Inflammatory macrophage treated with lipopolysaccharide for 4 hours (primary cell): ENCODE measurements at regions not wholly inside any gene's neighbourhood (a gene's known extent, or its start where the extent isn't known, plus 50 kb on each side); places are given as distances from the start of the nearest gene placed in this dataset.
"Not testable (repeated sequence)": the region's sequence is repeated elsewhere in the genome, so short reads cannot be mapped to it uniquely, and the experiment has no call there.

Experiments
- DNase-seq: peaks from one replicate; pipeline ENCODE4 v3.0.0-alpha.2; 2020

DNA sequence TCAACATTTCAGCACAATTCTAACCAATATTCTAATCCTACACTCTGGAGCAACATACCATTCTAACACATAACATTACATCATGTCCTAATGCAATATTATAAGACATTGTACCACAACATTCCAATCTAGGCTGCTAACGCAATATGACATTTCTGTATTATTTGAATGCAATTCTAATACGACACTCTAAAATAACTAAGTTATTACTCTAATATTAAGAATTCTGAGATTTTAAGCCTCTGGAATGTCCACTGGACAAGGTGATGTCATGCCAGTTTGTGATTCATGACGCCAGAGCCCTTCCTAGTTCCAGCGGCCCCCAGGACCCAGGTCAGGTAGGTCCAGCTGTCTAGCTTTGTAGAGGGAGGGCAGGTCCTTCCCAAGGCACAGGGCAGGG is 69.7 kb upstream of the SIRPA start:
- no peak for DNase-seq

GRCh38 chr20:1824834-1825233 is 70.4 kb upstream of the SIRPA start:
- no peak for DNase-seq

GRCh38 chr20:1824181-1824580 is 71.0 kb upstream of the SIRPA start:
- peak; percentile 83 for DNase-seq

DNA sequence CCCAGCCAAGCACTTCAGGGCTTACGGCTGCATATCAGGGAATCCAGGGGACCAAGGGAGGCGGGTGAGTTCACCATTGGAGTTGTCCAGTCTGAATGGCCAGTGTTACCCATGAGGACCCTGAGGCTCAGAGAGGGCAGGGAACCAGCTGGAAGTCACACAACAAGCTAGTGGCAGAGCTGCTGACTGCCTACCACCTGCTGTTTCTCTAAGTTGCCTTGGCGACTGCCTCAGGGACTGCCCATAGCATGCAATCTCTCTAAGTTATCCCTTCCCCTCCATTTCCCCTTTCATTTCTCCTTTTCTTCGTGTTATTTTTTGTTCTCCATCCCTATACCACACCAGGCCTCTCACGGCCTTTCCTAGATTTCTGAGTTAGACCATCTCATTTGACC is 71.8 kb upstream of the SIRPA start:
- peak; percentile 81 for DNase-seq

GRCh38 chr20:1822564-1823449 is 72.4 kb upstream of the SIRPA start:
- DNase-seq, result peak; percentile 31

DNA sequence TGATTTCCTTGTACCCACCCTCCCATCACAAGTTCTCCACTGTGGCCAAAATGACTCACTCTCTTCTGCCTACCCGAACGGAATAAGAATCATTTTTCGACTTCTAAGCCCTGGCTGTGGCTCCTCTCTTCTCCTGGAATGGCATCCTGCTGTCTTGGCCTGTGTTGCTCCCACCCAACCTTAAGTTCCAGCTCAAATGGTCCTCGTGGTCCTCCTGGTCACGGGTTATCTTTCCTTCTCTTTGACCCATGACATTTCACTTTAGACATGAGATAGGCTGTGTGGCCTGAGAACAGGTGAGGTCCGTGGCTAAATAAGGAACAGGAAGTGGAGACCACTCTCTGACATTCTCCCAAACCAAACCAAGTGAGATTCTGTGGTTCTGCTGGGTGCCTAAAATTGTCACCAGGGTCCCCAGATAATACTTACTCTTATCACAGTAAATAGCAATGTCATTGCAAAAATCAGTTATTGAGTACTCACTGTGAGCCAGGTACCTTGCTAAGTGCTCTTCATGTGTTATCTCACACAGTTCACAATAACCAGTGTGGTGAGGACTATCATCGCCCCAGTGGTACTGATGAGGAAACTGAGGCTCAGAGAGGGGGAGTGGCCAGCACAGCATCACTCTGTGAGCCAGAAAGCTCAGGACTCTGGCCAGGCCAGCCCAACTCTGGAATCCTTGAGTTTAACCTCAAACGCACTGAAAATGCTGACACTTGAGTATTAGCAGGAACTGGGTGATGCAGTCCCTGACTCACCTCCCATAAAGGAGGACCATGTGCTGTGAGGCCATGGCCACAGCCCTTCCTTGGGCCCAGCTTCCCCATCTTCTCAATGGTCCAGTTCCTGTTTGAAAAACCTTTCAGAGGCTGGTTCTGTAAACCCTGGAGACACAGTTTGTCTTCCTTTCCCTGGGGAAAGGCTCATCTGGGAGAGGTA is 74.8 kb upstream of the SIRPA start:
- peak; percentile 97 for DNase-seq

DNA sequence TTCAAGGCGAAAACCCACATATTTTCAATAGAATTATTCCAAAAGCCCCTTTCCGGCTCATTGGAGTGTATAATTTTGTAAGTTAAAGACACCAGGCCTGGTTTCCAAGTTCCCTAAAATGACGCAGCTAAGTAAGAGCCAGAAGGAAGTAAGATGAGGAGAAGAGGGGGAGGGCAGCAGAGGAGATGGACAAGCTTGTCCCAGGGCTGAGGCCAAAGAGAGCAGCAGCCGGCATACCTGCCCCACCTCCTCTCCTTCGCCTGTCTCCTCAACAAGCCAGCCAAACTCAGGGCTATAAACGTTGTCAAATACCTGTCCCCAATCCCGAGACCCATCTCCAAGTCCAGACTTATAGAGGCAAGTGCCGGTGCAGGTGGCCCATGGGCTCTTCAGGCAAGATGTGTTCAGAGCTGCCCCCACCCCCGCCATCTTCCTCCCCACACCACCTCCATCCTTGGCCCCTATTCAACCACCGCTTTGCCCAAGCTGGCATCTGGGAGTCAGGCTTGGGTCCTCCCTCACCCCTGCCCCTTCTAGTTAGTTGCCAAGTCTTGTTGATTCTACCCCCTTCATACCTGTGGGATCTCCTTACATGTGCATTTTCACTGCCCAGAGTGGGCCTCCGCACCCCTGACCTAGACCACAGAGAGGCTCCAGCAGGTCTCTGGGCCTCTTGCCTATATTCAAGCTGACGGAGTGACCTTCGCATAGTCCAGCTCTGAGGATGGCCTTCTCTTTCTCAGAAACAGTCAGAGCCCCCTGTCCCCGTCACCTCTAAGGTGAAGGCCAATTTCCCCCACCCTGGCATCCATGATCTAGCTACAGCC is 75.7 kb upstream of the SIRPA start:
- peak; percentile 87 for DNase-seq

- DNase-seq, result no peak
These were observed 76.3 kb upstream of the SIRPA start for GRCh38 chr20:1818895-1819294.

GRCh38 chr20:1818247-1818840 is 76.9 kb upstream of the SIRPA start:
- DNase-seq, result no peak

DNA sequence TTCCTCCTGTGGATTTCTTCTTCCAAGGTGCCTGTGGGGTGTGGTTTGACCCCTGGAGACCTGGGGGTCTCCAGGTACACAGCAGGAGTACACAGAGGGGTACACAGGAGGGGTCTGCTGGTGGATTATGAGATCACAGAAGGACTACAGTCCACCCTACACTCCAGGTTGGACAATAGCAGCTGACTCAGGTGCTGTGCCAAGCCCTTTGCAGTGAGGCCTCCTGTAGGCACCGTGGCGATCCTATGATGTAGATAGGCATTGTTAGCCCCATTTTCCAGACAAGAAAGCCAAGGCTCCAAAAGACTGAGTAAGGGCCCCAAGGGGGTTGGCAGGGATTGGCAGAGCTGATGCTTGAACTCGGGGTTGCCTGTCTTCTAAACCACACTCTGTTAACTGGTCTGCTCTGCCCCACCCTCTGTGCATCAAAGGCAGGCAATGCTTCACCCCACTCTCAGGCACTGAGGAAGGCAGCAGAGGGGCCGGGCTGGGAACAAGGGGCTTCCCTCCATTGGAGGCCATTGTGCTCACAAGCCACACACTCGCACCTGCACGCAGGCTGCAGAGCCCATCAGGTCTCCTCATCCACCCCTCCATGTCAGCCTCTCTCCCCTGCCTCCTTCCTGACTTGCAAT is 77.5 kb upstream of the SIRPA start:
- DNase-seq, result no peak

GRCh38 chr20:1816384-1817381 is 78.5 kb upstream of the SIRPA start:
- no peak for DNase-seq

GRCh38 chr20:1815502-1816085 is 79.6 kb upstream of the SIRPA start:
- DNase-seq, result no peak

DNA sequence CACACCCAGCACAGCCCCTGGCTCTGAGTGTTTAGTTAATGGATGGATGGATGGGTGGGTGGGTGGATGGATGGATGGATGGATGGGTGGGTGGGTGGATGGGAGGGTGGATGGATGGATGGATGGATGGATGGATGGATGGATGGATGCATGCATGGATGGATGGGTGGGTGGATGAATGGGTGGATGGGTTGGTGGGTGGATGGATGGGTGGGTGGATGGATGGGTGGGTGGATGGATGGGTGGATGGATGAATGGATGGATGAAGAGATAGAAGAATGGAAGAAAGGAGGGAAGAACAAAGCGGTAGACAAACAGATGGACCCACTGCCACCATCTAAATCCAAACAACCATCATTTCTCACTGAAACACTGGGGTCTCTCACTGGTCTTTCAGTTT is 80.3 kb upstream of the SIRPA start:
- not testable (repeated sequence) for DNase-seq

GRCh38 chr20:1813674-1814635 is 81.3 kb upstream of the SIRPA start:
- DNase-seq, result no peak

- DNase-seq, result no peak
These were observed 82.1 kb upstream of the SIRPA start for GRCh38 chr20:1813101-1813529.

DNA sequence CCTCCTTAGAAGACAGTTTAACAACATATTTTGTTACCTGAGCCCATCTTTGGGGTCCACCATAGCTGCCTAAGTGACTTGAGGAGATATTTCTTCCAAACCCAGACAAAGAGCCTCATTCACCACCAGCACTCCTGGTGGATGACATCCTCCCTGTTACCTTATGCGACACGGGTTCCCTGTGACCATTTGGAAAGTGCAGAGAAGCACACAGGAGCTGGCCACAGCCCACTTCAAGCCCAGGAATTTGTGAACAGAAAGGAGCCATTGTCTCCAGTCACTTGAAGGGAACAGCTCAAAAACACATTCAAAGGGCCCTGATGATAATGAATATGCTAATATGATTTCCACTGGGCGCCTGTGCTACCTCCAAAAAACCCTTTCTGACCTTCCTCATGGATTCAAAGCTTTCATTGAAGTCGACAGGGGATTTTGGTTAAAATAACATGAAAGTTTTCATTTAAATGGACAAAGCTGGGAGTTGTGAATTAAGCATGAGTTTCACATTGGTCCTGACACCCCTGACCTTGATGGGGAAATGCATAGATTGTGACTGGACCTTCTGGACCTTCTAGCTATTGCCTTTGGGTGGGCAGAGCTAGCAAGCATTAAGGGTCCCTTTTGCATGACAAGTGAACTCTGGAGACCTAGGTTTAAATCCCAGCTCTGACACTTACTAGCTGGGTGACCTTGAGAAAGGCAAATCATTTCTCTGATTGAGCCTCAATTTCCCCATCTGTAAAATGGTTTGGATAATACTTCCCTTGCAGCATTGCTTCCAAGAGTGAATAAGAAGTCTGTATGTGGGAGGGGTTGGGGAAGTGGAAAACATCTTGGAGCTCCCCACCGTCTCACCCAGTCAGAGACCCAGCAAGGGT is 83.3 kb upstream of the SIRPA start:
- DNase-seq, result no peak

DNA sequence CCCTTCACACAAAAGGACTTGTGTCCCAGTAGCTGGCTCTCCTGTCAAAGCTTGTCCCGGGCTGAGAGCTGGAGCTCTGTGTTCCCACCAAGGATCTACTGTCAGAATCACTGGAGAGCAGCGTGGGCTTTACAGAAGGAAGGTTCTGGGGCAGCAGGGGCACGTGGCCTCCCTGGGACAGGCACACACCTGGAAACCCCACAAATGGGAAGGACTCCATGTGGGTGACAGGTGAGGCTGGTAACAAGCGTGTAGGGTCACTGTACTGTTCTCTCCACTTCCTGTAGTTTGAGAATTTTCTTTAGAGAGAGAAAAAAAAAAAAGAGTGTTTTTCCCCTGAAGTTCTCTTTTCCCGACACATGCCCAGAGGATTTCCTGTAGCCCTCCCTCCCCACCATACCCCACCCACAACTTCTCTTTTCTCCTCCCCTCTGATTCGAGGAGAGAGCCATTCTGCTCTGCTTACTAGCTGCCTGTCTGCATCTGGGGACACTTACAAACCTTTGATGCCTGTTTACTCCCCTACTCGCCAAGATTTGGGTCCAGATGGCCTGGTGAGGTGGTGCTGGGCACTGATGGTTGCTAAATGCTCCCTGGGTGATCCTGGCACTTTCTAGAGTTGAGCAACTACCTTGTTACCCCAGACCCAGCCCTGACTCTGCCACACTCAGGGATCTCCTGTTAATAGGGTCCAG is 84.1 kb upstream of the SIRPA start:
- peak; percentile 68 for DNase-seq
